ENCODE measurements at regions not wholly inside any gene's neighbourhood (a gene's known extent, or its start where the extent isn't known, plus 50 kb on each side); places are given as distances from the start of the nearest gene placed in this dataset.

GRCh38 chr15:25182736-25183445 is 228.1 kb downstream of the SNRPN start:
- no peak overlapping the region for H3K4me3 ChIP-seq (ENCODE audit: low read length)

DNA sequence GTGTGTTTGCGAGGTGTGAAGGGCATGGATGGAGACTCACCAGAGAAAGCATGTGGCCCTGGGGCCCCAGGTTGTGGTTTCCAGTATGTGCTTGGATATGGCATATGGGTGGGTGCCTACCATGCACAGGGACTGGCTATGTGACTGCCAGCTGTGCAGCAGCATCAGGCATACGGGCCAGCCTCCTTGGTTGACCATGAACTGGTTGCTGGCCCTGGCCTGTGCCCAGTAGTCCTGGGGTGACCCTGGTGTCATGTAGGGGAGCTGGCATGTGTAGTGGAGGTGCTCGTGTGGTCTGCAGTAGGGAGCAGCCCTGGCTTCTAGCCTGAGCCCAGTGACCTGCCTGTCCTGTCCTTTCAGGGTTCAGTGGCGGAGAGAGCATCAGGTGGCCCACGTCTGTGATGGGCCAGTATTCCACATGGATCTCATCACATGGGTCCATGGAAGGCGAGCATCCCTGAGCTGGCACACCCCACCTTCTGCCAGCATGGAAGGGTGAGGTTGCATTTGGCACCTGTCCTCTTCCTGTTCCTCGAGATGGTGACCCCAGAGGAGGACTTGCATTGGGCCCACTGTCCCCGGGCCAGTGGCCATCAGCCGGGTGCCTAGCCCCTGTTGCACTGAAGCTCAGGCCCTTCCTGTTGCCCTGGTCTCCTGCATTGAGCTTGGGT is 228.9 kb downstream of the SNRPN start:
- Histone ChIP-seq H3K9ac (ENCODE audit: low read length) (no peak overlapping the region), H3K4me3 (ENCODE audit: low read length) (no peak overlapping the region), H3K4me1 (ENCODE audit: control insufficient read depth, insufficient read depth, low read length) (no peaks in the 10 kb centered on the region), H3K27me3 (ENCODE audit: control insufficient read depth, insufficient read depth, low read length) (no peaks in the 10 kb centered on the region), H3K27ac (ENCODE audit: low read depth, low read length) (no peak overlapping the region), H3K36me3 (ENCODE audit: control insufficient read depth, insufficient read depth, low read length) (no peaks in the 10 kb centered on the region)

More at GRCh38 chr15:25182736-25183445, 228.1 kb downstream of the SNRPN start:
- Histone ChIP-seq H3K27me3 (ENCODE audit: control insufficient read depth, insufficient read depth, low read length) (no peaks in the 10 kb centered on the region), H3K27ac (ENCODE audit: low read depth, low read length) (no peak overlapping the region), H3K4me1 (ENCODE audit: control insufficient read depth, insufficient read depth, low read length) (no peaks in the 10 kb centered on the region), H3K9ac (ENCODE audit: low read length) (no peak overlapping the region), H3K36me3 (ENCODE audit: control insufficient read depth, insufficient read depth, low read length) (no peaks in the 10 kb centered on the region)

GRCh38 chr15:25184356-25185155 is 229.8 kb downstream of the SNRPN start:
- H3K4me1 ChIP-seq (ENCODE audit: control insufficient read depth, insufficient read depth, low read length): no peaks in the 10 kb centered on the region
- H3K36me3 ChIP-seq (ENCODE audit: control insufficient read depth, insufficient read depth, low read length): no peaks in the 10 kb centered on the region
- H3K27ac ChIP-seq (ENCODE audit: low read depth, low read length): no peak overlapping the region
- no peaks in the 10 kb centered on the region for H3K27me3 ChIP-seq (ENCODE audit: control insufficient read depth, insufficient read depth, low read length)
- no peak overlapping the region for H3K9ac ChIP-seq (ENCODE audit: low read length)
- no peak overlapping the region for H3K4me3 ChIP-seq (ENCODE audit: low read length)

GRCh38 chr15:25185156-25185710 is 230.4 kb downstream of the SNRPN start:
- Histone ChIP-seq H3K4me1 (ENCODE audit: control insufficient read depth, insufficient read depth, low read length) (no peaks in the 10 kb centered on the region), H3K27ac (ENCODE audit: low read depth, low read length) (no peak overlapping the region), H3K4me3 (ENCODE audit: low read length) (no peak overlapping the region), H3K36me3 (ENCODE audit: control insufficient read depth, insufficient read depth, low read length) (no peaks in the 10 kb centered on the region), H3K9ac (ENCODE audit: low read length) (no peak overlapping the region), H3K27me3 (ENCODE audit: control insufficient read depth, insufficient read depth, low read length) (no peaks in the 10 kb centered on the region)

DNA sequence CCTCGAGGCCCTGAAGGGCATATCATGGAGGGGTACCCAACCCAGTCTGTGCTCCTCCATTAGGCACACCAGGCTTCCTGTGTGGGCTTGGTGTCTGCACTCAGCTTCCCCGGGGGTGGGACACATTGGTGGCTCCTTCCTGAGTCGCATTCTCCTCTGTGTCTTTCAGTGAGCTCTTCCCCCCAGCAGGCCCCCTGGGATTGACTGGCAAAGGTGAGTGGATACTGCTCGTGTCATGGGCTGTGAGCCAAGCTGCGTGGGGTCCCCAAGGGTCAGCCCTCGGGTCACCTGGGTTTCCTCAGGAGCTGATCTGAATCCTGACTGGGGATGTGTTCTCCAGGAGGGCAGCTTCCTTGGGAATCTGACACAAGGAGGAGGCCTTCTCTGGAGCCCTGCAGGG is 231.0 kb downstream of the SNRPN start:
- Histone ChIP-seq H3K36me3 (ENCODE audit: control insufficient read depth, insufficient read depth, low read length) (no peaks in the 10 kb centered on the region), H3K9ac (ENCODE audit: low read length) (no peak overlapping the region), H3K27me3 (ENCODE audit: control insufficient read depth, insufficient read depth, low read length) (no peaks in the 10 kb centered on the region), H3K4me3 (ENCODE audit: low read length) (no peak overlapping the region), H3K4me1 (ENCODE audit: control insufficient read depth, insufficient read depth, low read length) (no peaks in the 10 kb centered on the region), H3K27ac (ENCODE audit: low read depth, low read length) (no peak overlapping the region)

DNA sequence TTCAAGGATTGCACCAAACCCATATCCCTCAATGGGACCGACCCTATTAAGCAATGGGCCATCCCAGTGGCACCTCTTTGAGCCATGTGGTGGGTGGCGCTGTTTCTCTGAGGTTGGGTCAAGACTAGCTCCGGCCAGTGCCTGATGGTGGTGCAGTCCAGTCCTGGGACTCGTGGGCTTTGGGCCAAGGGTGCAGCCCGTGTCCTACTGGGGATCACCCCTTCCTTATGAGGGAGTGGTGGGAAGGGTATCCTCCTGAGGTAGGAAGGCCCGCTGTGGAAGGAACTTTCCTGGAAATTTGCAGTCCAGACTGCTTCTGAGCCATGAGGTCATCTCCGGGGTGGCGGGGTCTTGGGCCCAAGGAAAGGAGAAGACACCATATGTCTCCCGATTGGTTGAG is 231.6 kb downstream of the SNRPN start:
- H3K9ac ChIP-seq (ENCODE audit: low read length): no peak overlapping the region
- no peaks in the 10 kb centered on the region for H3K4me1 ChIP-seq (ENCODE audit: control insufficient read depth, insufficient read depth, low read length)
- no peak overlapping the region for H3K27ac ChIP-seq (ENCODE audit: low read depth, low read length)
- no peaks in the 10 kb centered on the region for H3K36me3 ChIP-seq (ENCODE audit: control insufficient read depth, insufficient read depth, low read length)
- H3K27me3 ChIP-seq (ENCODE audit: control insufficient read depth, insufficient read depth, low read length): no peaks in the 10 kb centered on the region
- no peak overlapping the region for H3K4me3 ChIP-seq (ENCODE audit: low read length)

DNA sequence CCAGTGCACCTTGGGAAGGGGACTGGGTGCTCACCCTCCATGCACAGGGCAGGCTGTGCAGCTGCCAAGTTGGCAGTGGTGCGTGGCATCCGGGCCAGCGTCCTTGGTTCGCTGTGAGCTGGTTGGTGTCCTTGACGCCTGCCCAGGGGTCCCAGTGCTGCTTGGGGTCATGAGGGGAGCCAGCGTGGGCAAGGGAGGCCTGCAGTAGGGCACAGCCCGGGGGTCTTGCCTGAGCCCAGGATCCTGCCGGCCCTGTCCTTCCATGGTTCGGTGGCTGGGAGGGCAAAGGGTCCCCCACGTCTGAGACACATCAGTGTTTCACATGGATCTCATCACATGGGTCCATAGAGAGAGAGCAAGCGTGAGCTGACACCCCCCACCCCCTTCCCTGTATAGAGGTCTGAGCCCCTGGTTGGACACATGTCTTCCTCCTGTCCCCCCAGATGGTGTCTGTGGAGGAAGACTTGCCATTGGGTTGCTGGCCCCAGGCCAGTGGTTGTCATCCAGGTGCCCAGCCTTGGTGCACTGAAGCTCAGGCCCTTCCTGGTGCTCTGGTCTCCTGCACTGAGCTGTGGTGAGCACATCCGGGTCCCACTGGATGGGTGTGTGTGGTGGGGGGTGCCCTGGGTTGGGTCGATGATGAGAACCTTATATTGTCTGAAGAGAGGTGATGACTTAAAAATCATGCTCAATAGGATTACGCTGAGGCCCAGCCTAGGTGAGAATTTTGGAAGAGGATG is 232.3 kb downstream of the SNRPN start:
- Histone ChIP-seq H3K9ac (ENCODE audit: low read length) (no peak overlapping the region), H3K27me3 (ENCODE audit: control insufficient read depth, insufficient read depth, low read length) (no peaks in the 10 kb centered on the region), H3K36me3 (ENCODE audit: control insufficient read depth, insufficient read depth, low read length) (no peaks in the 10 kb centered on the region), H3K4me1 (ENCODE audit: control insufficient read depth, insufficient read depth, low read length) (no peaks in the 10 kb centered on the region), H3K4me3 (ENCODE audit: low read length) (no peak overlapping the region), H3K27ac (ENCODE audit: low read depth, low read length) (no peak overlapping the region)

GRCh38 chr15:25188051-25188450 is 233.3 kb downstream of the SNRPN start:
- H3K27me3 ChIP-seq (ENCODE audit: control insufficient read depth, insufficient read depth, low read length): no peaks in the 10 kb centered on the region
- H3K36me3 ChIP-seq (ENCODE audit: control insufficient read depth, insufficient read depth, low read length): no peaks in the 10 kb centered on the region
- no peak overlapping the region for H3K9ac ChIP-seq (ENCODE audit: low read length)
- no peak overlapping the region for H3K27ac ChIP-seq (ENCODE audit: low read depth, low read length)
- H3K4me3 ChIP-seq (ENCODE audit: low read length): no peak overlapping the region
- no peaks in the 10 kb centered on the region for H3K4me1 ChIP-seq (ENCODE audit: control insufficient read depth, insufficient read depth, low read length)

DNA sequence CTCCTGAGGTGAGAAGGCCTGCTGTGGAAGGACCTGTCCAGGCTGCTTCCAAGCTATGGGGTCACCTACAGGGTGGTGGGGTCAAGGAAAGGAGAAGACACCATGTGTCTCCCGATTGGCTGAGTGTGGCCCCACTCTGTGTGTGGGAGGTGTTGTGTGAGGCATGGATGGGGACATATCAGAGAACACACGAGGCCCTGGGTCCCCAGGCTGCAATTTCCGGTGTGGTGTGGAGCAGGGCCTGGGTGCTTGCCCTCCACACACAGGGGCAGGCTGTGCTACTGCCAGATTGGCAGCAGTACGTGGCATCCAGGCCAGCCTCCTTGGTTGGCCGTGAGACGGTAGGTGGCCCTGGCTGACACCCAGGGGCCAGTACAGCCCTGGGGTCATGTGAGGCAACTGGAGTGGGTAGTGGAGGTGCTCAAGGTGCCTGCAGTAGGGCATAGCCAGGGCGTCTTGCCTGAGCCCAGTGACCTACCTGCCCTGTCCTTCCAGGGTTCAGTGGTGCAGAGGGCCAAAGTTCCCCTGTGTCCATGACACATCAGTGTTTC is 233.8 kb downstream of the SNRPN start:
- H3K27me3 ChIP-seq (ENCODE audit: control insufficient read depth, insufficient read depth, low read length): no peaks in the 10 kb centered on the region
- no peaks in the 10 kb centered on the region for H3K36me3 ChIP-seq (ENCODE audit: control insufficient read depth, insufficient read depth, low read length)
- no peak overlapping the region for H3K9ac ChIP-seq (ENCODE audit: low read length)
- no peak overlapping the region for H3K4me3 ChIP-seq (ENCODE audit: low read length)
- no peaks in the 10 kb centered on the region for H3K4me1 ChIP-seq (ENCODE audit: control insufficient read depth, insufficient read depth, low read length)
- no peak overlapping the region for H3K27ac ChIP-seq (ENCODE audit: low read depth, low read length)

GRCh38 chr15:25189551-25189950 is 234.8 kb downstream of the SNRPN start:
- Histone ChIP-seq H3K27me3 (ENCODE audit: control insufficient read depth, insufficient read depth, low read length) (no peaks in the 10 kb centered on the region), H3K27ac (ENCODE audit: low read depth, low read length) (no peak overlapping the region), H3K9ac (ENCODE audit: low read length) (no peak overlapping the region), H3K4me1 (ENCODE audit: control insufficient read depth, insufficient read depth, low read length) (no peaks in the 10 kb centered on the region), H3K4me3 (ENCODE audit: low read length) (no peak overlapping the region), H3K36me3 (ENCODE audit: control insufficient read depth, insufficient read depth, low read length) (no peaks in the 10 kb centered on the region)

DNA sequence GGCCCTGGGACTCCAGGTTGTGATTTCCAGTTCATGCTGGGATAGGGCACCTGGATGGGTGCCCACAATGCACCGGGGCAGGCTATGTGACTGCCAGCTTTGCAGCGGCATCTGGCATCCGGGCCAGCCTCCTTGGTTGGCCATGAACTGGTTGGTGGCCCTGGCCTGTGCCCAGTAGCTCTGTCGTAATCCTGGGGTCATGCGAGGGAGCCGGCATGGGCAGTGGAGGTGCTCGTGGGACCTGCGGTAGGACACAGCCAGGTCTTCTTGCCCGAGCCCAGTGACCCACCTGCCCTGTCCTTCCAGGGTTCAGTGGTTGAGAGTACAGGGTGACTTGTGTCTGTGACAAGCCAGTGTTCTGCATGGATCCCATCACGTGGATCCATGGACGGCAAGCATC is 237.9 kb downstream of the SNRPN start:
- Histone ChIP-seq H3K27me3 (ENCODE audit: control insufficient read depth, insufficient read depth, low read length) (no peaks in the 10 kb centered on the region), H3K4me1 (ENCODE audit: control insufficient read depth, insufficient read depth, low read length) (no peaks in the 10 kb centered on the region), H3K27ac (ENCODE audit: low read depth, low read length) (no peak overlapping the region), H3K4me3 (ENCODE audit: low read length) (no peak overlapping the region), H3K9ac (ENCODE audit: low read length) (no peak overlapping the region), H3K36me3 (ENCODE audit: control insufficient read depth, insufficient read depth, low read length) (no peaks in the 10 kb centered on the region)

GRCh38 chr15:25207369-25207768 is 231.5 kb downstream of the UBE3A start:
- Histone ChIP-seq H3K27me3 (ENCODE audit: control insufficient read depth, insufficient read depth, low read length) (no peaks in the 10 kb centered on the region), H3K27ac (ENCODE audit: low read depth, low read length) (no peak overlapping the region), H3K9ac (ENCODE audit: low read length) (no peak overlapping the region), H3K4me1 (ENCODE audit: control insufficient read depth, insufficient read depth, low read length) (no peaks in the 10 kb centered on the region), H3K4me3 (ENCODE audit: low read length) (no peak overlapping the region), H3K36me3 (ENCODE audit: control insufficient read depth, insufficient read depth, low read length) (no peaks in the 10 kb centered on the region)
